SHP77 (cell line): ENCODE measurements at regions not wholly inside any gene's neighbourhood (a gene's known extent, or its start where the extent isn't known, plus 50 kb on each side); places are given as distances from the start of the nearest gene placed in this dataset.

Source experiments
- DNase-seq, 2 experiments: peaks; one replicate each; lab custom pipeline; 2025; lab: John Stamatoyannopoulos, UW

DNA sequence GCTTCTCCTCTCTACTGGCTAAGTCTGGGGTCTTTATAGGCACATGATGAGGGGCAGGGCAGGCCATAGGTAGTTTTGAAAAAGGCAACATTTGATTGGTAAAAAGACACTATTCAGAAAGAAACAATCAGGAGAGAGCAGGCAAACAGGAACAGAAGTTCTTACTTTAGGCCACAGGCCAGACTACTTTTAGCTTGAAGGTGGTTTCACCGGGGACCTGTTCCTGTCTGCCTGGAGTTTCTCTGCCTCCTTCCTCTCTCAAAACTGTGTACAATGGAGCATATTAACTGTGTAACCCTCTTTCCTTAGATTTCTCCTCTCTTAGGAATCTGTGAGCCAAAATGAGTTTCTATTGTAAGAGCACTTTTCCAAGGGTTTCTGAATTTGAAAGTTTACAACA lies 167.9 kb upstream of the AVPR1A start:
- no peak for DNase-seq

DNA sequence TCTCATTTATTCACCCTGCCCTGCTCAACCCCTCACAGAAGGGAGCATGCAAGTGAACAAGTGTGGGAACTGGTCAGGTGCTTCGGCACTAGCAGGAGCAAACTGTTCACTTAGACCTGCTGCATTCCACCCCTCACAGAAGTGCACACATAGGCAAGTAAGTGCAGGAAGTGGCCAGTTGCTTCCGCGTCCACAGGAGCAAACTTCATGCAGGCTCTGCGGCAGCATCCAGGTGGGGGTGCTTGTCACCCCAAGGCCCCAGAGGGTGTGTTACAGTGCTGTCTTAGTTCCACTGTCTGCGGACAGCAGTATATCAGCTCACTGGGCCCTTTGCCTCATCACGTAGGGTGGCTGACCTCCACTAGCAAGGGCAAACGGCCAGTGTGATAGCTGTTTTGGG lies 167.3 kb upstream of the AVPR1A start:
- DNase-seq: no peak

DNA sequence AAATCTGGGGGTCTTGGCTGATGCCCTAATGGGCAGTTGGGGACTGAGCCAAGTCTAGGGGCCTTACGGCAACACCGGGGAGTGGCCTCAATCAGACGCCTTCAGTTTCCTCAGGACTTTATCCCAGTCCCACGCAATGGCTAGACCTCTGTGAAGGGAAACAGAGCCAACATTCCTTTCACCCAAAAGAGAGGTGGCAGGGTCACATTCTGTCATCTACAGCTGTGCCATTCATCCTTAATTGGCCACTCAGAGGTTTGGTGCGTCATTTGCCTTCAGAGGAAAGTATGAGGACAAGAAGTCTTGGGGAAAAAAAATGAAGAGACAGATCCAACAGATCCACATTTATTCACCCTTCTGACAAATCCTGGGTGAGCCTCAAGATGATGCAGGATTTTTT lies 166.9 kb upstream of the AVPR1A start:
- no peak for DNase-seq

DNA sequence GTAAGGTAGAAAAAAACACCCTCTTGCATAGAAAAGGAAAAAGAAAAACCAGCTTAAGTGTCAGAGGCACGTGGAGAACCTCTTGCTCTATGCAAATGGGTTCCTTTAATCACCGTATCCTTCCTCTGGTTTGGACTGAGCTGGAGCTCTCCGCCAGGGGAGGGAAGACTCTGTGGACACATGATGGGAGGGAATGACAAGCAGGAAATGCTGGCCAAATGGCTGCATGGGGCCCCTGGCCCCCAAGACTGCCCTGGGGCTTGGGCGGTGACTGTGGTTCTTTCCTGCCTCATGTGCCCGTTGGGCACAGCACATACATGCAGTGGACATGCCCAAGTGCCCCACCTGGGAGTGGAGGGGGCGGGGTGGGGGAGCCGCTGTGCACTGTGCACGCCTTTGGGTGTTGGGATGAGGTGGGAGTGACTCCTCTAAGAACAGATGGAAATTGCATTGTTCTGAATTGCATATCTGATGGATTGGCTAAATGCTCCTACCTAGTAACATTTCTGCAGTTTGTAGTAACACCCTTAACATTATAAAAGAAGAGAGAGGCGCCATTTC lies 166.4 kb upstream of the AVPR1A start:
- no peak for DNase-seq

DNA sequence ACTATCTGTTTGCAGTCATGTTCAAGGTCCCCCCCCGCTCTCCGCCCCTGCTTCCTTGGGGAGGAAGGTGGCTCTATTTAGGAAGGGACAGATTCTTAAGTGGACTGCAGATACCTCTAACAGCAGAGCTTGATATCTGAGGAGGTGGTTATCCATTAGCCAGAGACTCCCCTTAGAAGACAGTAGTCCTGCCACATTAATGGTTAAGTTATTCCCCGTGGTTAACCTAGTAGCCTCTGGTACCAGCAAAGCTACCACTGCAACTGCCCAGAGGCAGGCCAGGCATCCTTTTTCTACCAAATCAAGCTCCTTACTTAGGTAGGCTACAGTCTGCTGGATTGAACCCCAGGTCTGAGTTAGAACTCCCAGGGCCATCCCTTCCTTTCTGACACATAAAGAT lies 162.1 kb upstream of the AVPR1A start:
- no peak for DNase-seq

DNA sequence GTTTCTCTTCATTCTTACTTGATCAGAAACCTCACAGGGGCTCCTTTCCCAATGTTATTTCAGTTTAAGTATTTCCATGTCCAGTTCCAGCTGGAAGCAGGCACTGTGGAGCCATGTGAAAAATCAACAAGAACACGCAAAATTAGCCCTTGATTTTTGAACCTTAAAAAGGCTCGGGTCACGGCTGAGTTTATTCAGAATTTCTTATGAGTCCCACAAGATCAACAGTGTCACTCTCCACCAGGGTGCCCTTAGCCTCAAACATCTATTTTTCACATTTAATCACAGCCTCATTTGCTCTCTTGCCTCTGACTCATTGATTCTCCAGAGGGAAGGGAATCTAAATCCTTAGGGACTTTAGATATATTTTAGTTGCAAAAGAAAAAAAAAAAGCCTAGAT lies 157.7 kb upstream of the AVPR1A start:
- no peak for DNase-seq

DNA sequence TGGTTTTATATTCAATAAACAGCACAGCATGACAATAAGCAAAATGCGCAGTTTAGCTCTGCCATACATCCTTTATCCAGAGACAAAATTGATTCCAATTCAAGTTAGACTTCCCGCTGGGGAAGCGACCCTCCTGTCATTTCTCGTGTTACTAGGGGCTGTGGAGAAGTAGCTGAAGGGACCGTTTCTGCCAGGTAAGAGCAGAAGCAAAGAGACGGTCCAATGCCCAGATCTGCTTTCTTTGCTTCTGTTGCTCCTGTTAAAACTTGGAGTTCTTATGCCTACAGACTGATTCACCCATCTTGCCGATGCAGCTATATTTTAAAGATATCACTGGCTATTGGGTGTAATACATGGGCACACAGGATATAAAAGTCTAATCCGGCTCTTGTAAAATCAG lies 156.8 kb upstream of the AVPR1A start:
- no peak for DNase-seq

DNA sequence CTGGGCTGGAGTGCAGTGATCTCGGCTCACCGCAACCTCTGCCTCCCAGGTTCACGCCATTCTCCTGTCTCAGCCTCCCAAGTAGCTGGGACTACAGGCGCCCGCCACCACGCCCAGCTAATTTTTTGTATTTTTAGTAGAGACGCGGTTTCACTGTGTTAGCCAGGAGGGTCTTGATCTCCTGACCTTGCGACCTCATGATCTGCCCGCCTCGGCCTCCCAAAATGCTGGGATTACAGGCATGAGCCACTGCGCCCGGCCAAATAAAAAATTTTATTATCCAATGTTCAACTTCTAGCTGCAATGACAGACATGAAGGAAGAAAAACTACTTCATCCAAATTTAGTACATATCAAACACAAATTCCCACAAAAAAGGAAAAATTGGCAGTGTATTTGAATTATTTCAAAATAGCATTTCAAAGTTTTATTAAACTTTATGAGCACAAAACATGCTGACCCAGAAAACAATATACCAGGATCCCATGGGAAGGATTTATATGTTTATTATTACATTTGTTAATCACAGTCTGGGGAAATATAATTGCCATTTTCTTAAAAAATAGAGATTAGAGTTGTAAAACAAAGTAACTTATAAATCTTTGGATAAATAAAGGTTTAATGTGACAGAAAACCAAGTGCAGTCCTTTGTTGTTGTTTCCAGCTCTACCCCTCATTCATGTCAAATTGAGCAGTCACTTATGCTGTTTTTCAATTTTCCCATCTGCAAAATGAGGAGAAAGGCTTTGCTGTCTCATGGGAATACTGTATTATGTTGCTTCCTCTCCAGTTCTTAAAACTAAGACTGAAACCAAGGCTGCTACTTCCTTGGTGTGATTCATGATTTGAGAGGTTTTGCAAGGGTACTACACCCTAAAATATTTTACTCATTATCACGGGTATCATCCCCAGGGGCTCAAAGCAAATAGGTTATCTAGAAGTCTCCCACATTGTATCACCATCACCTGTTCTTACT lies 155.2 kb upstream of the AVPR1A start:
- no peak for DNase-seq

DNA sequence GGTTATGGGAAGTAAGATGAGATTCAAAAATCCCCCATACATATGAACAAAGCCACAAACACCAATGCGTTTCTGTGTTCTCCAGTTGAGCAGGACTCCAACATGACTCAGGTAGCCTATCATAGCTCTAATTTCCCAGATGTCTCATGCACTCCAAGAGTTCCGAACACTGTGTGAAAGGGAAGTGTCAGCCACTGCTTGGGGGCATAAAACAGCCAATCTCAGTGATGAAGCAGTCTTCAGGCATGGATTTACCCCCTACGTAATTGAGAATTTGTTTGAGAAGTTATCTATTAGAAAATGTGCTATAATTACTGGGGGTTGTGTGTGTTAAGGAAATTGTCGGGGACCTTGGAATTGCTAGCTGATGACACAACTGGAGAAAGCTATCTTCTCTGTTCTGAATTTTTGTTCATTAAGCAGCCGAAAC lies 153.9 kb upstream of the AVPR1A start:
- no peak for DNase-seq

DNA sequence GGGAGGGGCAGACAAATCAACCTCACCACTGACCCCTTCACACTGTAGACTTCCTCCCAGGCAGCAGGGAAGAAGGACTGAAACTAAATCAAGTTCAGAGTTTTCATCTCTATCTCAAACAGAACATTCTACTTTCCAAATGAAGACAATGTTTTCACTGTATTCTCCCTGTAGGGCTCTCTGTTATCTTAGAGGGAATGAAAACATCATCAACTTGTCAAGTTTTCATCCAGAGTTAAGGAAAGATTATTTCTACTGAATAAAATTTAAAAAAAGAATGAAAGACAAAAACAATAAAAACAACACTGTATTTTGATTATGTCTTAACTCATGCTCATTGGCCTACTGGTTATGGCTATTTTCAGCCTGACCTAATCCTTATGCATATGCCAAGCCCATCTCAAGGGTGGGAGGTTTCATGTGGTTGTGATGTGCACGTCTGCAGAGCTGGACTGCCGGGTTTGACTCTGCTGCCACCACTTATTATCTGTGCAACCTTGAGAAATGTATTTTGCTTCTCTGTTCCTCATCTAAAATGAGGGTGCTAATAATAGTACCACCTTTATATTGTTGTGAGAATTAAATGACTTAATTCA lies 152.0 kb upstream of the AVPR1A start:
- no peak for DNase-seq

DNA sequence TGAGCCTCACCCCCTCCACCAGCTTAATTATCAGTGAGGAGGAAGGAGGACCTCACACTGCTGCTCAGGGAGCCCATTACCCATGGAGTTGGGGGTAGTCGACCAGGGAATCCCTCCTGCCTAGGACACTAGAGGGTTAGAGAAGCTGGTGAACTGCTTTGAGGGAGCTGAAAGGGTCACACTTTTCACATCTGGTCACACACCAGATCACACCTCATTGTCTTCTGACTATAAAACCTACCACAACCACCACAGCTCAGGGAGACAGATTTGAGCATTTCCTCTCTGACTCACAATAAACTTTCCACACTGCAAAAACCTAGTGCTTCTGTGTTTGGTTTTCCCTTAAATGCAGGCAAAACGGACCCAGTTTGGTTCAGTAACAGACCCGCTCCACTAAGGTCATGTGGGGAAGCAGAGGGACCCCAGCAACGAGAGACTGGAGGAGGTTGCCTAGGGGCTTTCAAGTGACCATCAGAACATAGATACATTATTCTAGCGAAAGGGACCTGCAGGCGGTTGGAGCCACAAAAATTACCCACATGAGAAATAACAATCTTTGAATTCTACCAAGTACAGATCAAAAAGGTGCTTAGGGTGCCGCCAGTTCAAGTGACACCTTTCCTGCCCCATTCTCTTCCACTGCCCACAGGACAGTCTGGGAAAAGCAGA lies 151.4 kb upstream of the AVPR1A start:
- no peak for DNase-seq

DNA sequence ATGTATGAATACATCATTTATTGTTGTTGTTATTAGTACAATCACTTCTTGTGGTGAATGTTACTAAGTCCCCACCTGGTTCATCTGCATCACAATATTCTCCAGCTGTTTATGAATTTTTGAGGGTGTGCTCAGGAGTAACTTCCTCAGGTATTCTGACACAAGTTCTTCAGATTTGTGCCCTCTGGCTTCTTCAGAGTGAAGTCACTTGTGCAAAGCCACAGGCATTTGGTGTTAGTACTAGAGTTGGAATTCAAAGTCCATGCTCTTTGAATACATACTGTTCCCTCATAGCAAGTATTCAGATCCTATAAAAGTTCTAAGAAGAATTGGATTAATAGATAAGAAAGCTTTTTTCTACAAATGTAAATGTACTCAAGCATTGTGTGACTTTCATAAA lies 150.3 kb upstream of the AVPR1A start:
- no peak for DNase-seq

DNA sequence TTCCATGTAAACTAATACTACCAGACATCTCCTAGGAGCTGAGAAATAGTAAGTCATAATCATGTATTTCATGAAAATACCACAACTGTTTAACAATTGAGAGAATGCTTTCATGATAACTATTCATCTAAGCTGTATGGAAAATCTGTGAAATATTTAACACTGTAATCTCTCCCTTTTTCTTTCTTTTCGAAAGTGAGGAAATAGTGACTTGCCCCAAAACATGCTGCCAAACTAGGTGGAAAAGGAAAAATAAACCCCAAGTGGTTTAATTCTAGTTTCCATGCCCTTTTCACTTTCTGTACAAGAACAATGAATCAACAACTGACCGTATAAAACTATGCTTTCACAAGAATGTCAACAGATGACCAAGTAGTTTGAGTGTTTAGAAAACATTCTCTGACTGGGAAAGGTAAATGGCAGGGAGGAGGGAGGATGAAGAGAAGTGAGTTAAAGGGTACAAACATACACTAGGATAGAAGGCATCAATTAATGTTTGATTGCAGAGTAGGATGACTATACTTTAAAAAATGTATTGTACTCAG lies 147.5 kb upstream of the AVPR1A start:
- no peak for DNase-seq

DNA sequence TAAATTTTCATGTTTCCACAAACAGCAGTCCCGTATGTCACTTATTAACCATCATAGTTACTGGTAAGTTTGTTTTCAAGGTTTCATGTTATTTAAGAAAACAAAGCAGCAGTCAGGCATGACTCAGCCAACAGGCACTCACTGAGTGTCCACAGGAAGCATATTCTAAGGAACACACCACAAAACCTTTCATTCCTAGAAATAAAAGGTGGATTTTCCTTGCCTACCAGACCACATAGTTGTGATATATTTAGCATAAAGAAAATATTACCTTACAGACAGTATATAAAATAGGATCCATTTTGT lies 143.3 kb upstream of the AVPR1A start:
- no peak for DNase-seq

DNA sequence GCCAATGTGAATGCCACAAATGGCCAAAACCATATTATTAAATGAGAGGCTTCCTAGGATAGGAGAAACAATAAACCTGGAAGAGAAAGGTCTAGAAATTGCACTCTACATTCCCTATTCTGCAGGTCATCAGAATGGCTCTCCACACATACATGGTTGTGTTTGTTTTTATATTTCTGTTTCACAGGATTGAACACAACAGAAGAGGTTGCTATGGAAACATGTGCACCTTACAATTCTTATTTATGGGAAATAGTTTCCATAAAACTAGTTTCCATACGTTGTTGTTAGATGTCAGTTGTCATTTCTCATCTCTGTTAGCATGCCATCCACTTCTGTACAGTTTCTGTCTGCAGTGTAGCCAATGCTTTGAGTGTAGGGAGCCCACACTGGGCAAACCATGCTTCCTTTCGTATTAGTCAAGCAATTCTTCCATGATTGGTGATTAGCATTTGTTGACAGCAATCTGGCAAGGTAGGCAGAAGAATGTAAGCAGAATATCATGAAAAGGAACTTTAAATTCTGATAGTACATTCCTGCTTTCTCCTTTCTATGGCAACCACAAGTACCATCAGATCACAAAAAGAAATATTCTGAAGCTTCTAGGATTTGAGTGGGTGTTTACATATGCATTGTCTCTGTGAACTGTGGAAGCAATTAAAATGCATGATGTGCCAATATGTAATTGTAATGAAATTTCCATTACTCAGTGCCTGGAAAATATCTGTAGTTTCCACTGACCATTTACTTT lies 141.6 kb upstream of the AVPR1A start:
- DNase-seq: no peak

DNA sequence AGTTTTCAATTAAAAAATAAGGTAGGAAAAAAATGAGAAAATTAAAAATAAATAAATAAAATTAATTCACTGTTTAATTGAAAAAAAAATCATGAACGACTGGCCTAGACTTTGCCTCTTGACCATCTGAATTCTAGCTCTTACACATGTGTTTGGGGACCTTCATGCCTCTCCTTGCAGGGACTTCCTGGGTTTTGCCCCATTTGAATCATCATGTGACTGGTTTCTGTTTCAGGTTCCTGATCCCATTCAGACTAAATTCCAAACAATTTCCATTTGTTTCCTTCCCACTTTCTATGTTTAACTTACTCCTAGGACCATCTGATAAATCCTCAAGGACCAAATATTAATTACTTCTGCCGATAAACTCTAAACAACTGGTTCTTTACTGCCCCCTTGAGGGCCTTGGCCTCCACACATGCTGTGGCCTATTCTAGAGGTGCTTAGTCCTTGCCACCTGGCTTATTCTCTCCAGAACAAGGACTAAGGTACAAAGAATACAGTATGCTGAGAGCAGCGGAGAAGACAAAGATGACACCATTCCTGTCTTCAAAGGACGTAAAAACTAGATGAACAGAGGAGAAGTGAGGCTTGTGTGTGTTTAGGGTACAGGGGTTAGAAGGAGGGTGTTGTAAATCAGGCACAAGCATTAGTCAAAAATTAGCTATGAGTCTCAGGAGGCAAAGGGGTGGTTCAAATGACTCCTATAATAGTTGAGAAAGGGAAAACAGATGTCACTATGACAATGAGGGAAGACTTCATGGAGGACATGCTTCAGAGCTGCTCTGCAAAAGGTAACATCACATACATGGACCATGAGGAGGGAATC lies 125.8 kb upstream of the AVPR1A start:
- peak; percentile 47 to 74 for DNase-seq

DNA sequence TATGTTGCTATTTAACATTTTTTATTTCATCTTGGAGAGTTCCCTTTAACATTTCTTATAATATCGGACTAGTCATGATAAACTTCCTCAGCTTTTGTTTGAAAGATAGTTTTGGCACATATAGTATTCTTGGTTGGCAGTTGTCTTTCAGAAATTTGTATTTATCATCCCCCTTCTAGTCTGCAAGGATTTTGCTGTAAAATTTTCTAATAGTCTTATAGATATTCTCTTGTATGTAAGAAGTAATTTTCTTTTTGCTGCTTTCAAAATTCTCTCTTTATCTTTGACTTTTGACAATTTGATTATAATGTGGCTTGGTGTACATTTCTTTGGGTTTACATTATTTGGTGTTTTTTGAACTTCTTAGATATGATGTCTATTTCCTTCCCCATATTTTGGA lies 116.0 kb upstream of the AVPR1A start:
- no peak for DNase-seq

DNA sequence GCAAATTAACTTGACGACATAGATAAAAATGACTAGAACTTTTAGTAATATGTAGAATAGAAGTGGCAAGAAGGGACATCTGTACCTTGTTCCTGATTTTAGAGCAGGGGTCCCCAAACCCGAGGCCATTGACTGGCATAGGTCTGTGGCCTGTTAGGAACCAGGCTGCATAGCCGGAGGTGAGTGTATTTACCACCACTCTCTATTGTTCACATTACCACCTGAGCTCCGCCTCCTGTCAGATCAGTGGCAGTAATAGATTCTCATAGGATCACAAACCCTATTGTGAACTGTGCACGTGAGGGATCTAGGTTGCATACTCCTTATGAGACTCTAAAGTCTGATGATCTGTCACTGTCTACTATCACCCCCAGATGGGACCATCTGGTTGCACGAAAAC lies 113.6 kb upstream of the AVPR1A start:
- no peak for DNase-seq

DNA sequence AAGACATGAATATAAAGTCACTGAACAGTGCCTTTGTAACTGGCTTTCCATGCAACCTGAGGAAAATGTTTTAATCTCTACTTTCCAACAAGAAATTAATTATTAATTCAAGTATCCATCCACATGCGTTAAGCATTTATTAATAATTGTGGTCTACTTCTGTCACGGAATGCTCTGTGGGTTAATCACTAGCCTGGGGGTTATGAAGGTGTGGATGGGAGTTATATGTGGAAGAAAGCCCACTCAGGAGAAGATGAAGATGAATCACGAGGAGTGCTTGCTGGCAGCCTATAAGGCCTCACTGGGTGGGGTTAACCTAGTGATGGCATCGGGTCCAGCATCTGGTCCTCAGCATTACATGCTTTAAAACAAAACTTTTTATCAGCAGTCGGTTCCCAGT lies 99.5 kb upstream of the AVPR1A start:
- DNase-seq: no peak

DNA sequence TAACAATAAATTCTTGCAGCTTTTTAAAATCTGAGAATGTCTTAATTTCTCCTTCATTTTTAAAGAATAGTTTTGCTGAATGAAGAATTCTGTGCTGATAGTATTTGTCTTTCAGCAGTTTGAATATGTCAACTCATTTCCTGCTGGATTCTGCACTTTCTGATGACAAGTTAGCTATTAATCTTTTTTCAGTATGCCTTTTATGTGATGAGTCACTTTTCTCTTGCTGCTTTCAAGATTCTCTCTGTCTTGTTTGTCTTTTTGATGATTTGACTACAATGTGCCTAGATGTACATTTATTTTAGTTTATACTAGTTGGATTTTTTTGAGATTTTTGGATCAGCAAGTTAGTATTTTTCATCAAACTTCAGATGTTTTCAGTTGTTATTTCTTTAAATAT lies 87.9 kb upstream of the AVPR1A start:
- DNase-seq: no peak

DNA sequence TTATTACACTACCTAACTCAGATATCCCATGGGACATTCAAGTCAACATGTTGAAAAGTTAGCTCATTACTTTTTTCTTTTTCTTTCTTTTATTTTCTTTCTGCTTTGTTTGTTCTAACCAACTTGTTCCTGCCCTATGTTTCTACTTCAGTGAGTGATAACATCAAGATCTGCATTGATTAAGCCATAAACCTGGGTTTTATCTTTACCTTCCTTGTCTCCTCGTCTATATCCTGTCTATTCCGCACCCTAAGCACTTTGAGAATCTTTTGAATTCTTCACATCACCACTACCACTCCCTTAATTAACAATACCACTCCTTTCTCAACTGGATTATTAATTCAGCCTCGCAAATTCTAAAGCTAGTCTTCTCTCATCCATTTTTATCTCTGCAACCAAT lies 81.9 kb upstream of the AVPR1A start:
- no peak for DNase-seq
